GM10266 (cell line): ENCODE measurements at regions not wholly inside any gene's neighbourhood (a gene's known extent, or its start where the extent isn't known, plus 50 kb on each side); places are given as distances from the start of the nearest gene placed in this dataset.

Experiments used
- DNase-seq: peaks from one replicate; pipeline ENCODE4 v3.0.0; 2012; ENCODE audit errors: extremely low spot score
- TF ChIP-seq, protein P1 (sequence below): IDR thresholded peaks from 2 replicates; pipeline ENCODE4 v1.5.1; 2012; ENCODE audit warnings: mild to moderate bottlenecking, low read depth; ENCODE audit not compliant: control insufficient read depth, insufficient read depth; ENCODE audit errors: missing control alignments

- no peak for DNase-seq
- TF ChIP-seq, protein P1, sequence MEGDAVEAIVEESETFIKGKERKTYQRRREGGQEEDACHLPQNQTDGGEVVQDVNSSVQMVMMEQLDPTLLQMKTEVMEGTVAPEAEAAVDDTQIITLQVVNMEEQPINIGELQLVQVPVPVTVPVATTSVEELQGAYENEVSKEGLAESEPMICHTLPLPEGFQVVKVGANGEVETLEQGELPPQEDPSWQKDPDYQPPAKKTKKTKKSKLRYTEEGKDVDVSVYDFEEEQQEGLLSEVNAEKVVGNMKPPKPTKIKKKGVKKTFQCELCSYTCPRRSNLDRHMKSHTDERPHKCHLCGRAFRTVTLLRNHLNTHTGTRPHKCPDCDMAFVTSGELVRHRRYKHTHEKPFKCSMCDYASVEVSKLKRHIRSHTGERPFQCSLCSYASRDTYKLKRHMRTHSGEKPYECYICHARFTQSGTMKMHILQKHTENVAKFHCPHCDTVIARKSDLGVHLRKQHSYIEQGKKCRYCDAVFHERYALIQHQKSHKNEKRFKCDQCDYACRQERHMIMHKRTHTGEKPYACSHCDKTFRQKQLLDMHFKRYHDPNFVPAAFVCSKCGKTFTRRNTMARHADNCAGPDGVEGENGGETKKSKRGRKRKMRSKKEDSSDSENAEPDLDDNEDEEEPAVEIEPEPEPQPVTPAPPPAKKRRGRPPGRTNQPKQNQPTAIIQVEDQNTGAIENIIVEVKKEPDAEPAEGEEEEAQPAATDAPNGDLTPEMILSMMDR = no peak
Measured at GRCh38 chr18:46265196-46266156, 161.3 kb downstream of the HAUS1 start.

- DNase-seq = no peak
- TF ChIP-seq, protein P1 = no peak
Measured at GRCh38 chr18:46266473-46266872, 162.3 kb downstream of the HAUS1 start.

DNA sequence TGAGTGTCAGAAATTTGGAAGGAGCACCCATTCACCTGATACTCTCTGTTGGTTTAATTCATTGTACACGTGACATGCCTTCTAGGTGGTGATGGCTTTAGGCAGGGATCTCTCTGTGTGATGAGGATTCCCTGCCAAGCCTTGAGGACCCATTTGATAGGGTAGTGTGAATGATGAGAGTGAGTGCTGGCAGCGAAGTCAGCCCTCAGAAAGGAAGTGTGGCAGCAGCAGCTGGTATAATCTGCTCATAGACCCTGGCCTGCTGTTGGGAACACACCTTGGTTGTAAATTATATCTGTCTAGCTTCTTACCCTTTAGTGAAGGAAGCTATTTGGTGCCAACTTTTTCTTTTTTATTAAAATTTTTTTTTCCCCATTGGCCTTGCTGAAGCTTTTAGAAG, 164.5 kb downstream of the HAUS1 start:
- no peak for DNase-seq
- TF ChIP-seq, protein P1 = no peak

DNA sequence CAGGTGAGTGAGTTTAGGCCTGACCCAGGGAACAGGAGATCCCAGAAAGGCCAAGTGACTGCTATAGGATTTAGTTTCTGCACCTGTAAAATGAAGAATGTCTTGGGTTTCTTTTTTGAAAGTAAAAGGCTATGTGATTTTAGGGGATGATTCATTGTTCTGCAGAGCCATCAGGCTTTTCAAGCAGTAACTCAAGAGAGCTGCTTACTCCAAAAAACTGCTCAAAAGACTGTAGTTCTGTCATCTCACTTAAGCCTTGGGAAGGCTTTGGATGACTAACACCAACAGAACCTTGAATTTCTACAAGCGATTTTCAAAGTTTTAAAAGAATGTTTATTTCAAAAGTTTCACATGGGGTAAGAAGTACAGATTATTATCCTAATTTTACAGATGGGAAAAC, 165.1 kb downstream of the HAUS1 start:
- TF ChIP-seq, protein P1 = no peak

GRCh38 chr18:46271488-46271887, 167.3 kb downstream of the HAUS1 start:
- TF ChIP-seq, protein P1 = no peak
- DNase-seq = no peak

More for the DNA sequence above, 165.1 kb downstream of the HAUS1 start:
- no peak for DNase-seq

- TF ChIP-seq, protein P1 = no peak
- no peak for DNase-seq
Measured at GRCh38 chr18:46273861-46274260, 169.7 kb downstream of the HAUS1 start.

DNA sequence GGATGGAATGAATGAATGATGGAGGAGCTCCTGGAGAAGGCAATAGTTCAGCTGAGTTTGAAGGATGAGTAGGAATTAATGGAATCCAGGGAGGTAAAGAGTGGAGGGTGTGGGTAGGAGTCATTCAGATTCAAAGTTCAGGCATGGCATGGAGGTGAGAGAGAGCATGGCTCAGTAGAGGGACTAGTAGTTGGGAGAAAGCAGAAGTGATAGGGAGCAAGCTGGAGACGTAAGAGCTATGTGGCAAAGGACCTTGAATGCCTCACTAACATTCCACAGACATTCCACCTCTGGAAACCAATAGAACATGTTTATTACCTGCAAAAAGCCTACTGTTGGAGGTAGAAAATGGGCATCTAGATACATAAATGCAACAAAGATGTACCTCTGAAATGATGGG, 170.1 kb downstream of the HAUS1 start:
- TF ChIP-seq, protein P1 = no peak
- no peak for DNase-seq
